ENCODE measurements at regions not wholly inside any gene's neighbourhood (a gene's known extent, or its start where the extent isn't known, plus 50 kb on each side); places are given as distances from the start of the nearest gene placed in this dataset.

DNA sequence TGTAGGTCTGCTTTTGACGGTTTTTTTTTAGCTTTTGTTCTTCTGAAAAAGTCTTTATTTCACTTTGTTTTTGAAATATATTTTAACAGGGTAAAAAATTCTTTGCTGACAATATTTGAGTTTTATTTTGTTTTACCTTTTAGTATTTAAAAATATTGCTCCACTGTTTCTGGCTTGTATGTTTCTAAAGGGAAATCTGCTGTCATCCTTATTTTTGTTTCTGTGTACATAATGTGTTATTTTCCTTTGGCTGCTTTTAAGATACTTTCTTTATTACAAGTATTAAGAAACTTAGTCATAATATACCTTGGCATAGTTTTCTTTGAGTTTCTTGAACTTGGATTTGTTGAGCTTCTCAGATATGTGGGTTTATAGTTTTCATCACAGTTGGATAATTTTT is 88.6 kb upstream of the SPACA1 start:
- Histone ChIP-seq H3K27ac (ENCODE audit: low read length) (no peak overlapping the region), H3K4me2 (ENCODE audit: insufficient read depth, low read length) (no peak overlapping the region), H3K9ac (ENCODE audit: low read depth, low read length) (no peak overlapping the region), H2AFZ (ENCODE audit: low read depth, low read length) (no peak overlapping the region), H3K27me3 (ENCODE audit: insufficient read depth, low read length, poor library complexity) (peaks cover 4% of the 10 kb centered on the region), H3K4me1 (ENCODE audit: insufficient read depth, low read length) (no peaks in the 10 kb centered on the region), H3K36me3 (ENCODE audit: insufficient read depth, low read length) (no peaks in the 10 kb centered on the region), H3K79me2 (ENCODE audit: insufficient read depth, low read length) (no peaks in the 10 kb centered on the region), H4K20me1 (ENCODE audit: insufficient read depth, low read length) (no peaks in the 10 kb centered on the region), H3K4me3 (ENCODE audit: low read depth in 1 of 2, low read length in 2 of 2) (no peak overlapping the region), H3K9me3 (ENCODE audit: insufficient read depth, low read length, severe bottlenecking) (no peaks in the 10 kb centered on the region)
- TF ChIP-seq, protein P1, sequence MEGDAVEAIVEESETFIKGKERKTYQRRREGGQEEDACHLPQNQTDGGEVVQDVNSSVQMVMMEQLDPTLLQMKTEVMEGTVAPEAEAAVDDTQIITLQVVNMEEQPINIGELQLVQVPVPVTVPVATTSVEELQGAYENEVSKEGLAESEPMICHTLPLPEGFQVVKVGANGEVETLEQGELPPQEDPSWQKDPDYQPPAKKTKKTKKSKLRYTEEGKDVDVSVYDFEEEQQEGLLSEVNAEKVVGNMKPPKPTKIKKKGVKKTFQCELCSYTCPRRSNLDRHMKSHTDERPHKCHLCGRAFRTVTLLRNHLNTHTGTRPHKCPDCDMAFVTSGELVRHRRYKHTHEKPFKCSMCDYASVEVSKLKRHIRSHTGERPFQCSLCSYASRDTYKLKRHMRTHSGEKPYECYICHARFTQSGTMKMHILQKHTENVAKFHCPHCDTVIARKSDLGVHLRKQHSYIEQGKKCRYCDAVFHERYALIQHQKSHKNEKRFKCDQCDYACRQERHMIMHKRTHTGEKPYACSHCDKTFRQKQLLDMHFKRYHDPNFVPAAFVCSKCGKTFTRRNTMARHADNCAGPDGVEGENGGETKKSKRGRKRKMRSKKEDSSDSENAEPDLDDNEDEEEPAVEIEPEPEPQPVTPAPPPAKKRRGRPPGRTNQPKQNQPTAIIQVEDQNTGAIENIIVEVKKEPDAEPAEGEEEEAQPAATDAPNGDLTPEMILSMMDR (IDR thresholded peaks at IDR 0.05; ENCODE audit: borderline replicate concordance, extremely low read depth, low read length, poor library complexity, severe bottlenecking), result no peak
- no peak for TF ChIP-seq EZH2 (IDR thresholded peaks at IDR 0.05; ENCODE audit: borderline replicate concordance, low read depth, low read length, severe bottlenecking)
- ATAC-seq (ENCODE audit: insufficient read depth, low read depth), result no peak
- DNase-seq, result no peak

DNA sequence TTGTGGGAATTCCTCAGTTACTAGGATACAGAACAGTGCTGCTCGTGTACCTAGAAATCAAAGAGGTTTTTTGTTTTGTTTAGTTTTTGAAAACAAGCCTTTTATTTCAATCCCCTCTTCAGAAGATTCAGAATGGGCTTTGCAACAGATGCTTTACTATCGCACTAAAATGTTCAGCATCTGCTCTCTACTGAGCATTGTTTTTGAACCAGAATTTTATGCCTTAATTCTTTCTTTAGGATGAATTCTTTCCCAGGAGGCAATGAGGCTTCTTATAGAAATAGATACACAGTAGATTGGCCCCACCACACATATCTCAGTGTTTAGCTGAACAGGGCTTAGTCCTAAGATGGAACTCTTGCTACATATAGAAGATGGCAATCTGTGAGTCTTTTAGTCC is 95.9 kb upstream of the SPACA1 start:
- no peaks in the 10 kb centered on the region for H3K9me3 ChIP-seq (ENCODE audit: insufficient read depth, low read length, severe bottlenecking)
- H3K27me3 ChIP-seq (ENCODE audit: insufficient read depth, low read length, poor library complexity), result peaks cover 4% of the 10 kb centered on the region
- H2AFZ ChIP-seq (ENCODE audit: low read depth, low read length), result no peak overlapping the region
- no peak for TF ChIP-seq EZH2 (IDR thresholded peaks at IDR 0.05; ENCODE audit: borderline replicate concordance, low read depth, low read length, severe bottlenecking)
- ATAC-seq (ENCODE audit: insufficient read depth, low read depth), result no peak
- no peak overlapping the region for H3K9ac ChIP-seq (ENCODE audit: low read depth, low read length)
- H3K4me3 ChIP-seq (ENCODE audit: low read depth in 1 of 2, low read length in 2 of 2), result no peak overlapping the region
- H3K36me3 ChIP-seq (ENCODE audit: insufficient read depth, low read length), result no peaks in the 10 kb centered on the region
- no peaks in the 10 kb centered on the region for H3K4me1 ChIP-seq (ENCODE audit: insufficient read depth, low read length)
- no peak overlapping the region for H3K4me2 ChIP-seq (ENCODE audit: insufficient read depth, low read length)
- H3K27ac ChIP-seq (ENCODE audit: low read length), result no peak overlapping the region
- H4K20me1 ChIP-seq (ENCODE audit: insufficient read depth, low read length), result no peaks in the 10 kb centered on the region
- no peaks in the 10 kb centered on the region for H3K79me2 ChIP-seq (ENCODE audit: insufficient read depth, low read length)
- no peak for DNase-seq

- no peaks in the 10 kb centered on the region for H3K9me3 ChIP-seq (ENCODE audit: insufficient read depth, low read length, severe bottlenecking)
- no peak overlapping the region for H3K4me2 ChIP-seq (ENCODE audit: insufficient read depth, low read length)
- H3K79me2 ChIP-seq (ENCODE audit: insufficient read depth, low read length), result no peaks in the 10 kb centered on the region
- H2AFZ ChIP-seq (ENCODE audit: low read depth, low read length), result no peak overlapping the region
- H3K4me1 ChIP-seq (ENCODE audit: insufficient read depth, low read length), result no peaks in the 10 kb centered on the region
- H3K9ac ChIP-seq (ENCODE audit: low read depth, low read length), result no peak overlapping the region
- TF ChIP-seq EZH2 (IDR thresholded peaks at IDR 0.05; ENCODE audit: borderline replicate concordance, low read depth, low read length, severe bottlenecking), result no peak
- TF ChIP-seq, protein P1 (IDR thresholded peaks at IDR 0.05; ENCODE audit: borderline replicate concordance, extremely low read depth, low read length, poor library complexity, severe bottlenecking), result no peak
- no peak for ATAC-seq (ENCODE audit: insufficient read depth, low read depth)
- no peak overlapping the region for H3K4me3 ChIP-seq (ENCODE audit: low read depth in 1 of 2, low read length in 2 of 2)
- no peak for DNase-seq
- H3K27me3 ChIP-seq (ENCODE audit: insufficient read depth, low read length, poor library complexity), result peaks cover 4% of the 10 kb centered on the region
- no peaks in the 10 kb centered on the region for H3K36me3 ChIP-seq (ENCODE audit: insufficient read depth, low read length)
- H3K27ac ChIP-seq (ENCODE audit: low read length), result no peak overlapping the region
- no peaks in the 10 kb centered on the region for H4K20me1 ChIP-seq (ENCODE audit: insufficient read depth, low read length)
Measured at GRCh38 chr6:87950614-87951013, 97.0 kb upstream of the SPACA1 start.

GRCh38 chr6:87949194-87949593 is 98.4 kb upstream of the SPACA1 start:
- Histone ChIP-seq H3K36me3 (ENCODE audit: insufficient read depth, low read length) (no peaks in the 10 kb centered on the region), H3K9me3 (ENCODE audit: insufficient read depth, low read length, severe bottlenecking) (no peaks in the 10 kb centered on the region), H3K4me1 (ENCODE audit: insufficient read depth, low read length) (no peaks in the 10 kb centered on the region), H3K4me2 (ENCODE audit: insufficient read depth, low read length) (no peak overlapping the region), H3K27ac (ENCODE audit: low read length) (no peak overlapping the region), H3K27me3 (ENCODE audit: insufficient read depth, low read length, poor library complexity) (no peaks in the 10 kb centered on the region), H4K20me1 (ENCODE audit: insufficient read depth, low read length) (no peaks in the 10 kb centered on the region), H3K4me3 (ENCODE audit: low read depth in 1 of 2, low read length in 2 of 2) (no peak overlapping the region), H2AFZ (ENCODE audit: low read depth, low read length) (no peak overlapping the region), H3K9ac (ENCODE audit: low read depth, low read length) (no peak overlapping the region), H3K79me2 (ENCODE audit: insufficient read depth, low read length) (no peaks in the 10 kb centered on the region)
- TF ChIP-seq, protein P1 (IDR thresholded peaks at IDR 0.05; ENCODE audit: borderline replicate concordance, extremely low read depth, low read length, poor library complexity, severe bottlenecking), result no peak
- TF ChIP-seq EZH2 (IDR thresholded peaks at IDR 0.05; ENCODE audit: borderline replicate concordance, low read depth, low read length, severe bottlenecking), result no peak
- ATAC-seq (ENCODE audit: insufficient read depth, low read depth) (no peak), DNase-seq (no peak)

Measured in DND-41 (cell line).